ENCODE measurements at regions not wholly inside any gene's neighbourhood (a gene's known extent, or its start where the extent isn't known, plus 50 kb on each side); places are given as distances from the start of the nearest gene placed in this dataset.
A peak's percentile ranks its signal among the peaks of the same experiment; 100 is the strongest.
"Not testable (repeated sequence)": the region's sequence is repeated elsewhere in the genome, so short reads cannot be mapped to it uniquely, and the experiment has no call there.

GRCh38 chr5:103385722-103386121 lies 127.2 kb downstream of the MACIR start:
- peak; percentile 19 for TF ChIP-seq CTCF (conservative IDR thresholded peaks at IDR 0.05; ENCODE audit: low read depth, low read length)
- DNase-seq (ENCODE audit: low read depth) = no peak
- H3K4me3 ChIP-seq (ENCODE audit: low read depth, low read length) = no peak overlapping the region

DNA sequence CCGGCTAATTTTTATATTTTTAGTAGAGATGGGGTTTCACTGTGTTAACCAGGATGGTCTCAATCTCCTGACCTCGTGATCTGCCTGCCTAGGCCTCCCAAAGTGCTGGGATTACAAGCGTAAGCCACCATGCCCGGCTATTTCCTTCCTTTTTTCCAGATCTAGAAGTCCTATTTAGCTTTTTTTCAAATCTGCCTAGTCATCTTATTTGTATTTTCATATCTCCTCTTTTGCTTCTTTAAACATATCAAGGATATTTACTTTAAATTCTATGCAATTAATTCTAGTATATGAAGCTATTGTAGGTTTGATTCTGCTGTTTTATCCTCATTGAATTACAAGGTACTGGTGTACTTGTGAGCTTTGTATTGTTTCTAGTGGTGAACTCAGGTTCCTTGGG lies 119.1 kb downstream of the MACIR start:
- H3K4me3 ChIP-seq (ENCODE audit: low read depth, low read length); DNase-seq (ENCODE audit: low read depth): not testable (repeated sequence)

- no peak overlapping the region for H3K4me3 ChIP-seq (ENCODE audit: low read depth, low read length)
- no peak for DNase-seq (ENCODE audit: low read depth)
- TF ChIP-seq CTCF (conservative IDR thresholded peaks at IDR 0.05; ENCODE audit: low read depth, low read length) = no peak
Measured at GRCh38 chr5:103375863-103376591, 117.5 kb downstream of the MACIR start.

DNA sequence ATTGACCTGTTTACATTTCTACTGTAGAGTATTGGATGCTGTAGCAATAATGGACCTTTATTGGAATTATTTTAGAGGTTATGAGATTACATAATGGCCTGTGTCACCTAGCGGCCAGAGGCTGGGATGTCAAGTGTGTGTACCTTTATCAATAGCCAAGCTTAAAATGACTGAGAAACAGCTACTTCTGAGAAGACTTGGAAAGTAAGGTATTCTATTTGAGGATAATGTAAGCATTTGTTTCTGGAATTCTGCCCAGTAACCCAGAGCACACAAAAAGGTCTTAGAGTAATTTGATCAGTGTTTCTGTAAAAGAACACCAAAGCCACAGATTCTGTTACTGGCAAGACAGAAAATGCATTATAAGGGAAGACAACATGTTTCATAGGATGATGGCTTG lies 116.8 kb downstream of the MACIR start:
- no peak overlapping the region for H3K4me3 ChIP-seq (ENCODE audit: low read depth, low read length)
- no peak for DNase-seq (ENCODE audit: low read depth)
- peak; percentile 31 for TF ChIP-seq CTCF (conservative IDR thresholded peaks at IDR 0.05; ENCODE audit: low read depth, low read length)

DNA sequence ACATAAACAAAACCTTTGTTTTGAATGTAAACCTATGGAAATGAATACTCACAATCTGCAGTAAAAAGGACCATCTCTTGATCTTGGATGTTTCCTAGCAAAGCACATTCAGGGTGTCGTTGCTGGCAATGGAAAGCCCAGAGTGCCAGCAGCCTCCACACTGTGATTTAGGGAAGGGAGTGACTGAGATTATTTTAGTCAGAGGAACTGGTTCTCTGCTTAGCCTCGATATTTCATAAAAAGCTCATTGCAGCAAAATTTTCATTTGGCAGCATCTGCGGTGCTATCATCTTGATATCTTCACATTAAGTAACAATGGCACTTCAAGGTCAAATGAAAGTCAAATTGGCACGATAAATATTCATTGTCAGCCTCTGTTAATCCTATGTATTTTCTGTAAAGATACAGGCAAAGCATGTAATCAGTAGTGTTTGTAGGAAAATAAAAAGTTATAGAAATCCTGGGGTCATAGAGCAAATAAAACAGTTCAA lies 116.0 kb downstream of the MACIR start:
- H3K4me3 ChIP-seq (ENCODE audit: low read depth, low read length) = no peak overlapping the region
- no peak for TF ChIP-seq CTCF (conservative IDR thresholded peaks at IDR 0.05; ENCODE audit: low read depth, low read length)
- DNase-seq (ENCODE audit: low read depth) = no peak

DNA sequence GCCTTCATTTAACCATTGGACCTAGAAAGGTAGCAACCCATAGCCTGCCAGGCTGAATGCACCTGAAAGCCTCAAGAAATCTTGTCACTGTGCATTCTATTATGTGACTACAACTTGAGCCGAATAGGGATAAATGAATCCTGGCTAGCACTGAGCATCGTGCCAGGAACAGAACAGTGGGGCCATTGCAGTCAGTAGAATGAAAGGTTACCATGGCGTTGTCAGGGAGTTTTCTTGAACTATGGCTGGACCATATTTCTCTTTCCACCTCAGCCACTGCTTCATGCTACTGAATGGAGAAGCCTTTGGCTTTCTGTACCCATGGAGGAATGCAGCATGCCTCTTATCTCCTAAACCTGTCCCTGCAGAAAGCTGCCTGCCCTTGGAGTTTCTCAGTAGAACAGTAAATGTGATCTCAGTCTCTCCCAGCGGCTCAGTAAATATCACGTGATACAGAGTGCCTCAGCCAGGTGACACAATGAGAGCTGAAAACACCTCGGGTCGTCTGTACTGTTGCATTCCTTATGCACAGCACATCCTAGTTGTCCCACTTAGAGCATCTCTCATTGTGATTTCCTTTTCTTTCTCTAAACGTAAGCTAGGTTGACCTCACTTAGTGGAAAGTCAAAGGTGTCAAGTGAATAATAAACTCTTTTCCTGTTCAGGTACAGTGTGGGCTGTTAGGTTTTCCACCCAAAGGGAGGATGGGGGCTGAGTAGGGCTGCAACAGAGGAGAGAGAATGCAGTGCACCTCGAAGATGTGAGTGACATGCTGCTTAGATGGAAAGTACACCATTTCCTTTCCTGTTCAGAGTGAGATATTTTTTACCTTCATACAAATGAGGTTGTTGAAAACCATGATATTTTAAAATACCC lies 115.3 kb downstream of the MACIR start:
- no peak overlapping the region for H3K4me3 ChIP-seq (ENCODE audit: low read depth, low read length)
- no peak for TF ChIP-seq CTCF (conservative IDR thresholded peaks at IDR 0.05; ENCODE audit: low read depth, low read length)
- no peak for DNase-seq (ENCODE audit: low read depth)

DNA sequence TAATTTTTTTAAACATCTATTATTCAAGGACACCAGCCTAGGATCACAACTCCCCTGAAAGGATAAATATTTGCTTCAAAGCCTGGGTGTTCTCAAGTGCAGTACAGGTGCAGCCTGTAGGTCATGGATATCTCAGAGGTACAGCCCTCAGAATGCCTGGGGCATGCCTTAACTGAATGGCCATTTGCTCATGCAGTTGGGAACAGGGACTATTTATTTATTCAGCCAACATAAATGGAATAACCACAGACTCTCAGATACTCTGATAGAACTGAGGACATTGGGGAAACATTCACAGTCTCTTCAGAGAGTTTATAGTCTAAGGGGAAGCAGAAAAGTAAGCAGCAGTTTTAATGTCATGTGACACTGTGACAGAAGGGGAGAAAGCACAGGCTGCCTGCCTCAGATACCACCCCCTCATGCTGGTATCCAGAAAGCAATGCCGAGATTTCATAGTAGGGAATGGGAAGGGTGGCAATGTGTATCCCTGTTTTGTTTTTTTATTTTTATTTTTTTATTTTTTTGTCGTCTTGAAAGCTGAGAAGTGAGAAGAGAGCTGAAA lies 112.6 kb downstream of the MACIR start:
- TF ChIP-seq CTCF (conservative IDR thresholded peaks at IDR 0.05; ENCODE audit: low read depth, low read length) = no peak
- no peak overlapping the region for H3K4me3 ChIP-seq (ENCODE audit: low read depth, low read length)
- DNase-seq (ENCODE audit: low read depth) = no peak
